ENCODE measurements at regions not wholly inside any gene's neighbourhood (a gene's known extent, or its start where the extent isn't known, plus 50 kb on each side); places are given as distances from the start of the nearest gene placed in this dataset.

GRCh38 chr18:26697186-26697884, 149.0 kb upstream of the KCTD1 start:
- Histone ChIP-seq H4K20me1 (ENCODE audit: insufficient read depth, low read length) (no peaks in the 10 kb centered on the region), H3K4me2 (ENCODE audit: insufficient read depth, low read length) (no peak overlapping the region), H2AFZ (ENCODE audit: low read length) (no peak overlapping the region), H3K9me3 (ENCODE audit: low read depth, low read length) (no peaks in the 10 kb centered on the region), H3K79me2 (ENCODE audit: insufficient read depth, low read length) (no peaks in the 10 kb centered on the region), H3K4me3 (ENCODE audit: insufficient read depth, low read length) (no peak overlapping the region), H3K4me1 (ENCODE audit: insufficient read depth, low read length) (no peaks in the 10 kb centered on the region), H3K27me3 (ENCODE audit: insufficient read depth, low read length) (no peaks in the 10 kb centered on the region), H3K27ac (ENCODE audit: low read depth, low read length) (no peak overlapping the region), H3K36me3 (ENCODE audit: insufficient read depth, low read length) (no peaks in the 10 kb centered on the region)
- TF ChIP-seq CTCF (IDR thresholded peaks at IDR 0.05; ENCODE audit: extremely low read depth, low read depth, low read length), result no peak
- DNase-seq (ENCODE audit: insufficient read length, low spot score, missing footprints), result no peak

- Histone ChIP-seq H3K9me3 (ENCODE audit: low read depth, low read length) (no peaks in the 10 kb centered on the region), H3K27ac (ENCODE audit: low read depth, low read length) (no peak overlapping the region), H3K79me2 (ENCODE audit: insufficient read depth, low read length) (no peaks in the 10 kb centered on the region), H3K4me1 (ENCODE audit: insufficient read depth, low read length) (no peaks in the 10 kb centered on the region), H4K20me1 (ENCODE audit: insufficient read depth, low read length) (no peaks in the 10 kb centered on the region), H2AFZ (ENCODE audit: low read length) (no peak overlapping the region), H3K4me2 (ENCODE audit: insufficient read depth, low read length) (no peak overlapping the region), H3K36me3 (ENCODE audit: insufficient read depth, low read length) (no peaks in the 10 kb centered on the region), H3K4me3 (ENCODE audit: insufficient read depth, low read length) (no peak overlapping the region), H3K27me3 (ENCODE audit: insufficient read depth, low read length) (no peaks in the 10 kb centered on the region)
- no peak for TF ChIP-seq CTCF (IDR thresholded peaks at IDR 0.05; ENCODE audit: extremely low read depth, low read depth, low read length)
- no peak for DNase-seq (ENCODE audit: insufficient read length, low spot score, missing footprints)
Measured at GRCh38 chr18:26696786-26697185, 148.4 kb upstream of the KCTD1 start.

- H3K9me3 ChIP-seq (ENCODE audit: low read depth, low read length), result no peaks in the 10 kb centered on the region
- no peaks in the 10 kb centered on the region for H3K79me2 ChIP-seq (ENCODE audit: insufficient read depth, low read length)
- H3K27ac ChIP-seq (ENCODE audit: low read depth, low read length), result no peak overlapping the region
- H3K4me3 ChIP-seq (ENCODE audit: insufficient read depth, low read length), result no peak overlapping the region
- no peaks in the 10 kb centered on the region for H3K27me3 ChIP-seq (ENCODE audit: insufficient read depth, low read length)
- no peaks in the 10 kb centered on the region for H3K4me1 ChIP-seq (ENCODE audit: insufficient read depth, low read length)
- H3K4me2 ChIP-seq (ENCODE audit: insufficient read depth, low read length), result no peak overlapping the region
- H2AFZ ChIP-seq (ENCODE audit: low read length), result no peak overlapping the region
- no peak for TF ChIP-seq CTCF (IDR thresholded peaks at IDR 0.05; ENCODE audit: extremely low read depth, low read depth, low read length)
- DNase-seq (ENCODE audit: insufficient read length, low spot score, missing footprints), result no peak
- H4K20me1 ChIP-seq (ENCODE audit: insufficient read depth, low read length), result no peaks in the 10 kb centered on the region
- H3K36me3 ChIP-seq (ENCODE audit: insufficient read depth, low read length), result no peaks in the 10 kb centered on the region
Measured at GRCh38 chr18:26696308-26696707, 148.0 kb upstream of the KCTD1 start.

- no peaks in the 10 kb centered on the region for H3K27me3 ChIP-seq (ENCODE audit: insufficient read depth, low read length)
- TF ChIP-seq CTCF (IDR thresholded peaks at IDR 0.05; ENCODE audit: extremely low read depth, low read depth, low read length), result no peak
- no peak overlapping the region for H3K27ac ChIP-seq (ENCODE audit: low read depth, low read length)
- H2AFZ ChIP-seq (ENCODE audit: low read length), result no peak overlapping the region
- no peaks in the 10 kb centered on the region for H3K36me3 ChIP-seq (ENCODE audit: insufficient read depth, low read length)
- no peak overlapping the region for H3K4me3 ChIP-seq (ENCODE audit: insufficient read depth, low read length)
- H3K4me2 ChIP-seq (ENCODE audit: insufficient read depth, low read length), result no peak overlapping the region
- H4K20me1 ChIP-seq (ENCODE audit: insufficient read depth, low read length), result no peaks in the 10 kb centered on the region
- no peaks in the 10 kb centered on the region for H3K4me1 ChIP-seq (ENCODE audit: insufficient read depth, low read length)
- no peaks in the 10 kb centered on the region for H3K79me2 ChIP-seq (ENCODE audit: insufficient read depth, low read length)
- H3K9me3 ChIP-seq (ENCODE audit: low read depth, low read length), result no peaks in the 10 kb centered on the region
- no peak for DNase-seq (ENCODE audit: insufficient read length, low spot score, missing footprints)
Measured at GRCh38 chr18:26689226-26689879, 141.0 kb upstream of the KCTD1 start.

All from osteoblast (primary cell).